Ascending aorta (tissue), 2 donors: ENCODE measurements at regions not wholly inside any gene's neighbourhood (a gene's known extent, or its start where the extent isn't known, plus 50 kb on each side); places are given as distances from the start of the nearest gene placed in this dataset.

Experiments used
- DNase-seq, 2 donors: peaks; one replicate each; pipeline ENCODE4 v3.0.0-alpha.2; 2019; ENCODE audit warnings: low spot score in 2 of 2
- H3K27ac ChIP-seq, 2 donors: fragments of 200-600 bp; sonication (generic); one replicate each; pipeline ENCODE4 v1.5.1; 2016 to 2017; ENCODE audit warnings: mild to moderate bottlenecking in 1 of 2
- H3K27me3 ChIP-seq: fragments of 200-600 bp; sonication (generic); one replicate; pipeline ENCODE4 v1.5.1; 2017
- H3K36me3 ChIP-seq, 2 donors: fragments of 200-600 bp; sonication (generic); one replicate each; pipeline ENCODE4 v1.5.1; 2016
- H3K4me1 ChIP-seq, 2 donors: fragments of 200-600 bp; sonication (generic); one replicate each; pipeline ENCODE4 v1.5.1; 2016 to 2017; ENCODE audit warnings: mild to moderate bottlenecking in 1 of 2
- H3K4me3 ChIP-seq, 2 donors: fragments of 200-600 bp; sonication (generic); one replicate each; pipeline ENCODE4 v1.5.1; 2016 to 2017; ENCODE audit warnings: mild to moderate bottlenecking in 1 of 2
- H3K9me3 ChIP-seq, 2 donors: fragments of 200-600 bp; sonication (generic); one replicate each; pipeline ENCODE4 v1.5.1; 2016
- intact Hi-C: fragments of 100-400 bp; cut with DNase I; formaldehyde crosslinking; loops from one replicate; pipeline ENCODE4 v1.15.1; 2023
- TF ChIP-seq, protein P1 (sequence below), 3 experiments: fragments of 200-600 bp in 2 of 3; fragments of 450-650 bp in 1 of 3; sonication (generic) in 2 of 3; IDR thresholded peaks; one replicate each; pipeline ENCODE4 v1.5.1; 2016 to 2019; ENCODE audit warnings: antibody characterized with exemption in 3 of 3, mild to moderate bottlenecking in 1 of 3, moderate library complexity in 1 of 3

DNA sequence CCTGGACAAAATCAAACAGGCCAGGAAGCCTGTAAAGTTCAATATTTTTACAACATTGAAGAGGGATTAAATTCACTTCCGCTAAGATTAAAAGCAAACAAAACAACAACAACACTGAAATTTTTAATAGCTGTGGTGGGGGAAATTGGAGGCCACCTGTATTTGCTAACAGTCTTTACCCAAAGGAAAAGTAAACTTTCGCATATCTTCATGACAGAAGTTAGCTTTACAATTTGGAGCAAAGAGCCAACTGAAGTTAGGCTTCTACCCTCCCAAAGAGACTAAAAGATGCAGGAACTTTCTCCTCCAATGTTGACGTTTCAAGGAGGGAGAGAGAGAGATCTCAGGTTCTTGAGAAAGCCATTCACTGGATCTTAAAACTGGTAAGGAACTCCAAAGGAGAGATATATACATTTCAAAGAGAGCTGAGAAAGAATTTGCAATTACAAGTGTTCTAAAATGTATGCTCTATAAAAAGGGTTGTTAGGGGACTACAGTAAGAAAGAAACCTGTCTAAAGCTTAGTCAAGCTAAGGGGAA, 349.2 kb upstream of the CDH9 start:
- TF ChIP-seq, protein P1, sequence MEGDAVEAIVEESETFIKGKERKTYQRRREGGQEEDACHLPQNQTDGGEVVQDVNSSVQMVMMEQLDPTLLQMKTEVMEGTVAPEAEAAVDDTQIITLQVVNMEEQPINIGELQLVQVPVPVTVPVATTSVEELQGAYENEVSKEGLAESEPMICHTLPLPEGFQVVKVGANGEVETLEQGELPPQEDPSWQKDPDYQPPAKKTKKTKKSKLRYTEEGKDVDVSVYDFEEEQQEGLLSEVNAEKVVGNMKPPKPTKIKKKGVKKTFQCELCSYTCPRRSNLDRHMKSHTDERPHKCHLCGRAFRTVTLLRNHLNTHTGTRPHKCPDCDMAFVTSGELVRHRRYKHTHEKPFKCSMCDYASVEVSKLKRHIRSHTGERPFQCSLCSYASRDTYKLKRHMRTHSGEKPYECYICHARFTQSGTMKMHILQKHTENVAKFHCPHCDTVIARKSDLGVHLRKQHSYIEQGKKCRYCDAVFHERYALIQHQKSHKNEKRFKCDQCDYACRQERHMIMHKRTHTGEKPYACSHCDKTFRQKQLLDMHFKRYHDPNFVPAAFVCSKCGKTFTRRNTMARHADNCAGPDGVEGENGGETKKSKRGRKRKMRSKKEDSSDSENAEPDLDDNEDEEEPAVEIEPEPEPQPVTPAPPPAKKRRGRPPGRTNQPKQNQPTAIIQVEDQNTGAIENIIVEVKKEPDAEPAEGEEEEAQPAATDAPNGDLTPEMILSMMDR (IDR thresholded peaks at IDR 0.05) = no peak
- Histone ChIP-seq H3K4me1 (no peaks in the 10 kb centered on the region), H3K4me3 (no peak overlapping the region), H3K9me3 (no peaks in the 10 kb centered on the region), H3K27me3 (no peaks in the 10 kb centered on the region), H3K36me3 (no peaks in the 10 kb centered on the region), H3K27ac (no peak overlapping the region)
- intact Hi-C loops = no loop called here
- no peak for DNase-seq

DNA sequence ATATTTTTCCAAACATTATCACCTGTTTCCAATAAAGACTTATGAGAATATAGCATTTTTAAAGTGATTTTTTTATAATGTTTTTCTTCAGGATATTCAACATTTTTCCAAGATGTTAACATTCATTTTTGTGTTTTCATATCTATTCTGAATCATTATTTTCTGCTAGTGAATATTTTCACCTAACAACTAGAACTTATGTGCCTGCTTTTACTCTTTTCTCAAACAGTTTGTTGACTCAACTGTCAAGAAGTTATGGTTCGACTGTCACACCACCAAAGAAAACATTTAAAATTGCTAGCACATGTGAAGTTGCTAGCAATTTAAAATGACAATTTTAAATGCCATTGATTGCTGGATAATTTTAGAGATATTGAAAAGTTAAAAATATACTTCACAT, 343.3 kb upstream of the CDH9 start:
- no peak for DNase-seq
- Histone ChIP-seq H3K9me3 (no peaks in the 10 kb centered on the region), H3K4me1 (no peaks in the 10 kb centered on the region), H3K4me3 (no peak overlapping the region), H3K27me3 (no peaks in the 10 kb centered on the region), H3K27ac (no peak overlapping the region), H3K36me3 (no peaks in the 10 kb centered on the region)
- intact Hi-C loops = no loop called here
- TF ChIP-seq, protein P1 (IDR thresholded peaks at IDR 0.05) = no peak

DNA sequence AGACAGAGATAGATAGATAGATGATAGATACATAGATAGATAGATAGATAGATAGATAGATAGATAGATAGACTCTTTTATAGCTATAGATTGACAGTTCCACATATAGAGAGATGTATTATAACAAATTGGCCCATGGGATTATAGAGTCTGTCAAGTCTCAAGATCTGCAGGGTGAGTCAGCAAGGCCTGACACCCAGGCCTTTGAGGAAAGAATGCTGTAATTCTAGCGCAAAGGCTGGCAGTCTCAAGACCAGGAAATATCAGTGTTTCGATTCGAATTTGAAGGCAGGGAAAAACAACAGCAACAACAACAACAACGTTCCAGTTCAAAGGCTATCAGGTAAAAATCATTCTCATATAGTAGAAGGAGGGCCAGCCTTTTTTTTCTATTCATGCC, 339.2 kb upstream of the CDH9 start:
- DNase-seq = no peak
- intact Hi-C loops = no loop called here
- Histone ChIP-seq H3K4me3 (no peak overlapping the region), H3K27me3 (no peaks in the 10 kb centered on the region), H3K36me3 (no peaks in the 10 kb centered on the region), H3K27ac (no peak overlapping the region), H3K9me3 (no peaks in the 10 kb centered on the region), H3K4me1 (no peaks in the 10 kb centered on the region)
- TF ChIP-seq, protein P1 (IDR thresholded peaks at IDR 0.05) = no peak

DNA sequence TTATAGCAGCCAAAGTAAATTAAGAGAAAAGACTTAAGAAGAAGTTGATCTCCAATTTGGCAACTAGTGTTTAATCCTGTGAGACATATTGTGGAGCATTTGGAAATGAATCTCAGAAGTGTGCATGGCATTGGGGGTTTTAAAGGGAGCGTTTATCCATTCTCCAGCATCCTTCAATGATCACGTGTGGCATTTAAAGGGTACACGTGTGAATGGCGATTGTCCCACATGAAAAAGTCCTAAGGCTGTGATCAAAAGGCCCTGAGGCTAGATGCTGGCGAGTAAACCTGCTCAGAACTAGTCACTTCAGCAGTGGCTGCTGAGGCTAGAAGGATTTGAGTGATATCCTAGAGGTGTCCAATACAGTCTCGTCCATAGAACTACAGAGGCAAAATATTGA, 315.6 kb upstream of the CDH9 start:
- Histone ChIP-seq H3K27ac (no peak overlapping the region), H3K36me3 (no peaks in the 10 kb centered on the region), H3K4me3 (no peak overlapping the region), H3K27me3 (no peaks in the 10 kb centered on the region), H3K4me1 (no peaks in the 10 kb centered on the region), H3K9me3 (no peaks in the 10 kb centered on the region)
- TF ChIP-seq, protein P1 (IDR thresholded peaks at IDR 0.05) = no peak
- intact Hi-C loops = no loop called here
- DNase-seq = no peak

DNA sequence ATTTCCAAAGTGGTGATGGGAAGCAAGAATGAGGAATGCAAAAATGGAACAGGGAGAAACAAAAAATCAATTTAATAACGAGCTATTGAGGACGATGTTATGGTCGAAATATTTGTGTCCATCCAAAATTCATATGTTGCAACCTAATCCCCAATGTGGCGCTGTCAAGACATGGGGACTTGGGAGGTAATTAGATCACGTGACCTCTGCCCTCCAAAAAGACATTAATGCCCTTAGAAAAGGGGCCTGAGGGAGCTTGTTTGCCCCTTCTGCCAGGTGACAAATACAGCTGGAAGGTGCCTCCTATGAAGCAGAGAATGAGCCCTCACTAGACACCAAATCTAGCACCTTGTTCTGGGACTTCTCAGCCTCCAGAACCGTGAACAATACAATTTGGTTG, 315.2 kb upstream of the CDH9 start:
- DNase-seq = no peak
- Histone ChIP-seq H3K4me1 (no peaks in the 10 kb centered on the region), H3K9me3 (no peaks in the 10 kb centered on the region), H3K27me3 (no peaks in the 10 kb centered on the region), H3K36me3 (no peaks in the 10 kb centered on the region), H3K27ac (no peak overlapping the region), H3K4me3 (no peak overlapping the region)
- intact Hi-C loops = no loop called here
- TF ChIP-seq, protein P1 (IDR thresholded peaks at IDR 0.05) = no peak

DNA sequence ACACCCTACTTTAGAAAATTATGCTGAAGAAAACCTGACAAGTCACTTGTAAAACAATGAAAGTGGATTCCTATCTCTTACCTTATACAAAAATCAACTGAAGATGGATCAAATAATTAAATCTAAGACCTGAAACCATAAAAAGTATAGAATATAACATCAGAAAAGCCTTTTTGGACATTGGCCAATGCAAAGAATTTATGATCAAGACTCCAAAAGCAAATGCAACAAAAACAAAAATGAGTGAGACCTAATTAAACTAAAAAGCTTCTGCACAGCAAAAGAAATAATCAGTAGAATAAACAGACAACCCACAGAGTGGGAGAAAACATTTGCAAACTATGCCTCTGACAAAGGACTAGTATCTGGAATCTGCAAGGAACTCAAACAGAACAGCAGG, 303.0 kb upstream of the CDH9 start:
- H3K4me1 ChIP-seq = no peaks in the 10 kb centered on the region
- H3K27me3 ChIP-seq = no peaks in the 10 kb centered on the region
- TF ChIP-seq, protein P1 (IDR thresholded peaks at IDR 0.05) = no peak
- no peaks in the 10 kb centered on the region for H3K36me3 ChIP-seq
- no peaks in the 10 kb centered on the region for H3K9me3 ChIP-seq
- DNase-seq = no peak
- H3K27ac ChIP-seq = no peak overlapping the region
- intact Hi-C loops = no loop called here
- no peak overlapping the region for H3K4me3 ChIP-seq
